G401 (cell line): ENCODE measurements at regions not wholly inside any gene's neighbourhood (a gene's known extent, or its start where the extent isn't known, plus 50 kb on each side); places are given as distances from the start of the nearest gene placed in this dataset.
"Not testable (repeated sequence)": the region's sequence is repeated elsewhere in the genome, so short reads cannot be mapped to it uniquely, and the experiment has no call there.

Experiments used
- DNase-seq: peaks from one replicate; pipeline ENCODE4 v3.0.0-alpha.2; 2015; ENCODE audit warnings: low spot score
- in situ Hi-C: cut with HindIII; loops from 2 replicates; pipeline ENCODE4 v1.10.0; 2016; ENCODE audit warnings: low sequenced_read_pairs, mixed read lengths

DNA sequence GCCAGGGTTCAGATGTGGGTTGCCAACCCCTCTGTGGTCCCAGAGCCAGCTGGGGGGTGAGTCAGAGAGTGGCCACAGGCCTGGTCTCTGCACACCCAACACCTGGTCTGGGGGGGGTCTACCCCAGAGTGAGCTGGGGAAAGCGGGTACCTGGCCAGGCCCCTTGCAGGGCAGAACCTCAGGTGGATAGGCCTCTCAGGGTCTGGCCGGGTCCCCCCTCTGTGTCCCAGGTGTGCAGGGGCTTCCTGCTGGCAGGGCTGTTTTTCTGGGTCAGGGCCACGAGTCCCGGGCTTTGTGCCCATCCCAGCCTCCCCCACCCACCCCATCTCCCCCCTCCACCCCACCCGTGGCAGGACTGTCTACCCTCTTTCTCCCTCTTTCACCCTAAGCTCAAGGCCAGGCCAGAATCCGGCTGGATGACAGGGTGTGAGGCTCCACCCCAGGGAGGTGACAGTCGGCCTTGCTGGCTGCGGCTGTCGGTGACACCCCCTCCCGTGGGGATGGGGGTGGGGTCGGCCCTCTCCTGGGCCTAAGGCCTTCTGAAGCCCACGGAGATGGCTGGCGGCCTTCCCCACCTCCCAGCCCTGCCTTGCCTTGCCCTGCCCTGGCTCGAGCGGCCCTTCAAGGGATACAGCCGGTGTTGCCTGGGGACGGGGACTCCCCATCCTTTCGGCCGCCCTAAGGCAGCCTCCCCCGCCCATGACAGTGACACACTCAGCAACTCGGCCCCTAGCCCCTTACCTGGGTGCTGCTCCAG lies 253.2 kb downstream of the ANKRD30B start:
- not testable (repeated sequence) for DNase-seq

DNA sequence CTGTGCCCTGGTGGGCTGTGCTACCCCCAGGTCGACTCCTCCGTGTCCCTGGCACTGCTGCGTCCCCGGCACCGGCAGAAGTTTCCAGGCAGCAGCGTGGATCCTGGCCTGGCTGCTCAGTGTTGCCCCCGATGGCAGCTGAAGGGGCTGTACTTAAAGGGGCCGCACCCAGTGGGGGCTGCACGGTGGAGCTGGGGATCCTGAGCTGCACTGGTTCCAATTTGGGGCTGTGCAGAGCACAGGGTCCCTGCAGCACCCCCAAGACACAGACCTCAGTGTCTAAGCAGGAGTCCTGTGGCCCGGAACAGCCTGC lies 253.8 kb downstream of the ANKRD30B start:
- DNase-seq, in situ Hi-C loops: not testable (repeated sequence)

More for the DNA sequence above, 253.2 kb downstream of the ANKRD30B start:
- in situ Hi-C loops, result not testable (repeated sequence)

DNA sequence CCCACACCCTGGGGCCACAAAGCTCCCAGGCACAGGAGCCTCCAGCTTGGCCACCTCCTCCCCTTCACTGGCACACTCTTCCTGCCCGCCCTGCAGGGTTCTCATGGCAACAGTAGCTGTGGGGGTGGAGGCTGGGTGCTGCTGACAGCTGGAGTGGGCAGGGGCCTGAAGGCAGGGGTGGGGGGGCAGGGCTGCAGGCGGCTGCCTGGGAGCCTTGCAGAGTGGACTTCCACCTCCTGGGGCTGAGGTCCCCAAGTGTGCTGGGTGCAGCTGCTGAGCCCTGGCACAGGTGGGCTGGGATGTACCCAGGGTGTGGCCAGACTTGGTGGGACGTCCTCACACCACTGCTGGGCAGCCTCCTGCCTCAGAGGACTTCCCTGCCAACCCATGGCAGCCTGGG lies 254.8 kb downstream of the ANKRD30B start:
- DNase-seq, in situ Hi-C loops: not testable (repeated sequence)

DNA sequence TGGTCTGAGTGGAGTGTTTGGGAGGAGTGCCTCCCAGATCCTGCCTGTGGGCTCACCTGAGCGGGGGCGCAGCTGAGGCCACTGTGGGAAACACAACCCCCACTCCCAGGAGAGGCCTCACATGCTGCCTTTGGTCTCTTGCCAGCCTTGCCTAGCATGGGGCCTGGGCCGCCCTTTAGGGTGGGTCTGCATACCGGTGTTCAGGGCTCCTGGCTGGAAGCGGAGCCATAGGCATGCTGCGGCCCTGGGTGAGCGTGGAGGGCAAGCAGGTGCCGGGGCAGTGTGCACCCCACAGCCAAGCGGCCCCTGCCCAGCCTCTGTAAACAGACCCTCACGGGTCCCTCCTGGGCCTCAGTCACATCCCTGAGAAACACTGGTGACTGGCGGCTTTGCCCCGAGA lies 255.3 kb downstream of the ANKRD30B start:
- in situ Hi-C loops, result not testable (repeated sequence)

DNA sequence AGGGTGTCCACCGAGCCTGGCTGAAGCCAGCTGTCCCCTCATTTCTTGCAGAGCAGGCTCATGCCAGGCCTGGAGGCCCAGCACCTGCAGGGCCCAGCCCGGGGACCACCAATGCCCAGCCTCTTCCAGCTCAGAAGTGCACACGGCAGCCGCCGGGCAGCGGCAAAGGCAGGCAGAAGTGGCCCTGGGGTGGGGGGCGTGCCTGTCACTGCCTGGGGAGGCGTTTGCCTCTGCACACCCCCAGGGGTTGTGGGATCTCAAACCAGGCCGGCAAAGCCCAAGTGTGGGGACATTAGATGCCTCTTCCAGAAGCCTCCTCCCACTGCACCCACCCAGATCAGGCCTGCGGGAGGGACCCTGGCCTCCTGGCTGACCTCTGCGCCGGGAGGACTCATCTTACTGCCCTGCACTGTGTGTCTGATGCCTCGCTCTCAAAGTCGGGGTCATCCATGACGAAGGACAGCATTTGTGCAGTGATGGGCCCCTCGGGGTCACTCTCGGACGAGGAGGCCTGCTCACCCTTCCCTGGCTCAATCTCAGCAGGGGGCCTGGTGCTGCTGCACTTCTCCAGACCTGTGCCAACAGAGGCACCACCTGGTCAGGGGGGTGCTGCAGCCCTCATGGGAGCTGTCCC lies 255.8 kb downstream of the ANKRD30B start:
- in situ Hi-C loops, DNase-seq: not testable (repeated sequence)

More for the DNA sequence above, 255.3 kb downstream of the ANKRD30B start:
- DNase-seq, result not testable (repeated sequence)

DNA sequence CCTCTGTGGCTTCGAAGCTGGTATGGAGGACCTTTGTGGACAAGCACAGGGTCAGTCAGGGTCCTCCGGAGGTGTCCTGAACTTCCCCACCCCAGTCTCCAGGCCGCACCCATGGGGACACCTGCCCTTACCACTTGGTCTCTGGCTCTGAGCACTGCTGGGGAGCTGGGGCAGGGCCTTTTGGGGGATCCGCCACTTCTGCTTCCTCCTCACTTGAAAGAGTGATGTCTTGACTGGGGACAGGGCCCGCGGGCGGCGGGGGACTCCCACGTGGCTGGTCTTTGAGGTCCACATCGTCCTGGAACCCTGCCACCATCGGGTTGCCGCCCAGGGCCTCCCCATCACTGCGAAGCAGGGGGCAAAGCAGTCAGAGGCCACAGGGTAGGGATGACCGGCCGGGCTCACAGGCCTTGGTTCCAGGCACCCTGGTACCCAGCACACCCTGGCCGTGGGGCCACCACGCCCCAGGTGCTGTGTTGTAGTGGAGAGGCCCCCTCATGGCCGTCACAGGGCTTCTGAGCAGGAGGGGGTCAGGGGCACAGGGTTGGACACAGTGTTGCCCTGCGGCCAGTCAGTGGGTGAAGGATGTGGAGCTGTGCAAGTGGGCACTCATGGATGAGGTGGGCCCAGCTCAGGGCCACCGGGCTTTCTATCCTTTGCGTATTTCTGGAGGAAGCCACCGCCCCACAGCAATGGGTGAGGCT lies 256.4 kb downstream of the ANKRD30B start:
- DNase-seq, in situ Hi-C loops: not testable (repeated sequence)

DNA sequence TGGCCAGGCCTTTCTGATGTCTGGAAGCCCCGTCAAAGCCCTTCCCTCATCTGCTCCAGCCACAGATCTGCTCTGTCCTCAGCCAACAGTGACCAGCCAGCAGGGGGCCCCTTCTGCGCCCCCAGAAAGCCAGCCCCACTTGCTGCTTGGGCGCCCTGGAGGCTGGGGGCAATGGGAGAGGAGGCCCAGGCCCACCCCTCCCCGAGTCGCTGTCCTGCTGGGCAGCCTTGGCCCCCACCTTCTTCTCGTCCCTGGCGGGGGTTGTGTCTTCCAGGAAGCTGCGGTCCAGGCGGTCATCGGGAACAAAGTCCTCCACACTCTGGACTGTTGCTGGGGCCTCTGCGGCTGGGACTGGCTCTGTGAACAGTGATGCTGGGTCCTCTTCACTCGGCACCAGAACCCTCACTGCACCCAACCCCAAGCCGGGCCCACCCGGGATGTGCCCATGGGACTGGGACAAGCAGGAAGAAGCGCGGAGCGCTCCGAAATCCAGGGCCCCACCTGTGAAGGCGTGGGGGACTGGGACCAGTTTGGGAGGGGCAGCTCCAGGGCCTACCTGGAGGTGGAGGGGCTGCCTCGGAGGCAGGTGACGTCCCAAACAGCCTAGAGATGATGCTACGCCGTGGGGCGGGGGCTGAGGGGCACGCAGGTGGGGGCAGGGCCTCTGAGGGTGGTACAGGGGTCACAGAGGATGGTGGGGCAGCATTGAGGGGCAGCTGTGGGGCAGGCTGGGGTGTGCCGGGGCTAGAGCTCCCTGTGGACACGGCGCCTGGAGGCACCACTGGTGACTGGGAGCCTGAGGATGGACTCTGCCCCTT lies 257.6 kb downstream of the ANKRD30B start:
- no peak for DNase-seq

DNA sequence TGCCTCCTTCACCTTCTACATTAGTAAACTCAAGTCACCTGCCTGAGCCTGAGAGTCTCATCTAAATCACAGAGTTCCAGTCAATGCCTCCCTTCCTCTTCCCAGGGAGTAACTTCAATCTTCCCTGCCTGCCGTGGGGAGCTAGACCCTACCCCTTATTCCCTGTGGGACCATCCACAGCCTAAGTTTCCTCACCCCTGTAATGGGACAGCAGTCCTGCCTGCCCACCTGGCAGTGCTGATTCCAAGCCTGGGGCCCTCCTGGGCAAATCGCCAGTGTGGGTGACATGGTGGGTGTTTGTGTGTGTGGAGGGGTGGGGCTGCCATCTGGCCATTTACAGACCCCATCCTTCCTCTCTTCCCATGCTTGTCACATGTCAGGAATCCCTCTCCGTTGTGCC lies 258.6 kb downstream of the ANKRD30B start:
- DNase-seq, in situ Hi-C loops: not testable (repeated sequence)

More for the DNA sequence above, 257.6 kb downstream of the ANKRD30B start:
- in situ Hi-C loops, result no loop called here

DNA sequence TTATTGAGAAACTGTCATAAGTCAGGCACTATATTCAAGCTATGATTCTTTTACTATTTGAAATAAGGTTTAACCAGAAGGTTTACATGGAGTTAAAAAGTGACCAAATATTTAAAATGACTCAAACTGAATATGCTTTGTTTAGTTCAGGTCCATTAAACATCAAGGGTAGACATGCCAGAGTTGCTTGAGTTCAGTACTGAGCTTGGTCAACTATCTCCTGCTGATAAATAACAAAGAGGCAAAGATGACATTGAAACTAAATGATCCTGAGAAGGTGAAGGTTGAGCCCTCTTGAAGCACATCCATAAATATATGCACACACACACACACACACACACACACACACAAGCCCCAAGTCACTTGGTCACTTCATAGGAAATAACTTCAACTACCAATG lies 278.1 kb downstream of the ANKRD30B start:
- in situ Hi-C loops, DNase-seq: not testable (repeated sequence)

DNA sequence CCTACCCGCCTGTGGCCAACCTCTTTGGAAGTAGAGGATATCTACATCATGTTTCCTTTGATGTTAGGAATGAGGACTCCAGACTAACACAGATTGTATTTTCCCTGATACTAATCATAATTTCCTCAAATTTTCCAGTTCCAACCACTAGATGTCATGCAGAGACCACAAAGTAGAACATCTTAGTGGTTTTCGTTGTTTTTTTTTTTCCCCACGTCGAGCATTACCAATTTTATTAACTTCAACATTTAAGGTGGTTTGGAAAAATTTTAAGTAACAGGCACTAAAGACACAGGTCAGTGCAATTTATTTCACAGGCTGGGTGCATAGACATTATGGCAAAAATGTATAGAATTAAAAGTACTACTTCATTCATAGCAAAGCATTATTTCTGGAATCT lies 280.1 kb downstream of the ANKRD30B start:
- peak; percentile 1 for DNase-seq
- in situ Hi-C loops, result not testable (repeated sequence)

DNA sequence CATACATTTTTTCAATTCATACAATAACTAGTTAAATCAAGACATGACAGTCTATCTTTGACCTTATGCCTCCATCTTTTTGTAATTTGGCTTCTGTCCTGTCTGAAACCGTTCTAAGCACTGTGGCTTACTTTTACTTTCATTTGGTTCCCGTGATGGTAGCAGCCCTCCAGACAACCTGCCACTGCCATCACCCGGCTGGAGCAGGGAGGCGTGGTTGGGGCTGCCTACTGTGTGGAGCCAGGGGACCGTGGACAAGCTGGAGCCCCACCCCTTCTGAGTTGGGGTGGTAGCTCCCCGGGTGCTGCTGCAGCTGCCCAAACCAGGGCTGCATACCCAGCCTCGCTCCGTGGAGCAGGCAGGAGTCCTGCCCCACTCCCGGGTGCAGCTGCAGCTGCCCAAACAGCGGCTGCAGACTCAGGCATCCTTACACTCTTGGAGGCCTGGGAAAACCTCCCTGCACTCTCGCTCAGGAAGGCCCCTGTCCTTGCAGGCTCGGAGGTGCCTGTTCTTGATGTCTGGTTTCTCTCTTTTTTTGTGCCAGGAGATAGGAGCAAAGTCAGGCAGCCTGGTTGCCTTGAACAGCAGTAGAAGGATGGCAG lies 312.4 kb downstream of the ANKRD30B start:
- DNase-seq, in situ Hi-C loops: not testable (repeated sequence)

DNA sequence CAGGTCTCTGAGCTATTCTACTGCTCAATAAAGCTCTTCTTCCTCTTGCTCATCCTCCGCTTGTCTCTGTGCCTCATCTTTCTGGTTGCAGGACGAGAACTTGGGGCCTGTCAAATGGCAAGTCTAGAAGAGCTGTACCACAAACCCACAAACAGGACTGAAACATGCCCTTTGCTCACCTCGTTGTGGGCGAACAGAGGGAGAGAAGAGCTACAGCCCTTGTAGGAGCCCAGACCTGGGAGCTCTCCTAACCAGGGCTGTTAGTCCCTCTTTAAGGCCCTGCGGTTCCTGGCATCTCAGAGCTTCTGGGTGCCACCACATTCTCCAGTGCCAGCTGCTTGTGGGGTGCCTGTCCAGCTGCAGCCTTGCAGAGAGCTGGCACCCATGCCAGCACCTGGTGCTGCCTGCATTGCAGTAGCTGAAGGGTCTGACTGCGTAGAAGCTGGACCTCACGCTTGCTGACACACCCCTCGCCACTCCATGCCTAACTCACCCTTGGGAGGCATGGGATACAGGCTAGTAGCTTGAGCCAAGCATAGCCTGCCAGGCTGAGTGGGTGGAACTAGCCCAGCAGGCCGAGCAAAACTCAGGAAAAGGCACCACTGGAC lies 313.4 kb downstream of the ANKRD30B start:
- DNase-seq, in situ Hi-C loops: not testable (repeated sequence)

DNA sequence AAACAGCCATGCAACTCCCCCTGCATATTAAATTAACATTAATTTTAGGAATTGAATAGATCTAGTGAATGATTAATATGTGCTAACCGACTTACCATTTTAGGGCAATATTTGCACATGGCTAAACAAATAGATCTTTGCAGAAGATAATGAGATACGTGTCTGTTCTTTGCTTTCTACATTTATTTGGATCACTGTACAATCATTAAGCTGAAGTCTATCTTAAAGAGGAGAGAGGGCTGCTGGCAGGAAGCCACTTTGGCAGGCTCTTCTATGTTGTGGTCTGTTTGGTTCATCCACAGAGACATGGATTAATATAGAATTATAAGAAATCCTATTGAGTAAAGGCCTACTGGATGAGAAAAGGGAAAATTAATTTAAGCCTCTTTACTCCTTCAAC lies 318.5 kb downstream of the ANKRD30B start:
- in situ Hi-C loops, DNase-seq: not testable (repeated sequence)

DNA sequence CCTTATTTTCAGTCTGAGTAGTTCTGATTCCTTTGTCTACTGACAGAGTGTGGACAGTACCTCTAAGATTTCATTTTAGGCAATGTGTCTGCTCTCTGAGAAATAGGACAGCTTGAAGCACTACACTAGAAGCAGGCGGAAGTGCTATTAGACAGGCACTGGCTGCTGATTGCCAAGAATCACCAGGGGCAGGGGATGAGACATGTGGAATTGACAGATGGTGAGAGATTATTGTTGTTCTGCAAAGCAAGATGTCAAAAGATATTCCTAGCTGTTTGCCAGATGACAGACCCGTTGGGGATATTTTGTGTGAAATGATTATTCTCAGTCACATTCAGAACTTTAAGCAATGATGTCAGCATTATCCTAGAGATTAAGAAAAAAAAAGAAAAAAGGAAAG lies 323.3 kb downstream of the ANKRD30B start:
- DNase-seq, result peak; percentile 82
- in situ Hi-C loops, result not testable (repeated sequence)
